Tongue (tissue), 1 donor: ENCODE measurements at regions not wholly inside any gene's neighbourhood (a gene's known extent, or its start where the extent isn't known, plus 50 kb on each side); places are given as distances from the start of the nearest gene placed in this dataset.
"Not testable (repeated sequence)": the region's sequence is repeated elsewhere in the genome, so short reads cannot be mapped to it uniquely, and the experiment has no call there.

Experiments
- DNase-seq: peaks from one replicate; pipeline ENCODE4 v3.0.0-alpha.2; 2015

DNA sequence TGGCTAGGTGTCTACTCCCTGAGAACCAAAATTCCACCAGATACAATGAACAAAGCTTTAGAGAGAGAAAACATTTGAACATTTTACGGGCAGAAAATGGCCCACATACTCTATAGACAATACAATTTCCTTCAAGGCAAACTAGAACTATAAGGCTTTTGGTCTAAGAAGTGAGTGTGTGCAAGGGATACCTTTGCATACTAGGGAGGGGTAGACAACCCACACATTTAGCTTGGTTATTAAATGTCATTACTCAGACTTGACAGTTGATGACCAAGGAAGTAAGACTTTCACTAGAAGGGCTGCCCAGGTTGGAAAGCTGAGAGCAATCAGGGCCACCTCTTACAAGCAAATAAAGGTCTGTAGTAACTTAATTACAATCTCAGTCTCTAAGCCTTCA lies 64.0 kb upstream of the PLEKHM1 start:
- not testable (repeated sequence) for DNase-seq

DNA sequence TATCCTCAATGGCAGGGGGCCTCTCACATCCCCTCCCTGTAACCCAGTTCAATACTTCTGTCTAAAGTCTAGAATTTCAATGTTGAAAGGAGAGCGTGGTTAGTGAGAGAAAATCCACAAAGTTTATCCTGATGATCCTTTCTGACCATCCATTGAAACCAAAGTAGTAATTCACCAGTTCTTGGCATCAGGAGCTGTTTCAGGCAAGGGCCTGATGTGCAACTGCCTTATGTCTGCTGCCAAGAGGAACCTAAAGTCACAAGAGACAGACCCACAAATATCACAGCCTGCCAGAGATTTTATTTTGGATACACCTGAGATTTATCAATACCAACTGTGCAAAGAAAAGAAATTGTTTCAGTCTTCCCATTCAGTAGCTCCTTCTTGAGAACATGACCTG lies 68.3 kb upstream of the PLEKHM1 start:
- DNase-seq, result not testable (repeated sequence)

DNA sequence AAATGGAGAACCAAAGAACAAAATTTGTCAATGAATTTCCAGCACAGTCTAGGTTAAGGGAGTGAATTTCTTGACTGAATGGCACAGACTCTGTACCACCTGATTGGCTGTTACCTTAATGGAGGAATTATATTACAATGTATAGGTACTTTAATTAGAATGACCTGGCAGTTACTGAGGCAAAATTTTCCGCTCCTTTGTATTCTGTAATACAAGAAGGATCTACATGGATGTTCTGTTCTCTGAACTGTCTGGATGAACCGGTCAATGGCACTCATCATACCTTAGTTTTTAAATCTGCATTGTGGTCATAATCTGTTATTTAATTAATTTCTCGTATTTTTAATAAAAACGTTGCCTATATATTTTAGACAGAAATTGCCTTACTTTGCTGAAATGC lies 72.3 kb upstream of the PLEKHM1 start:
- not testable (repeated sequence) for DNase-seq

DNA sequence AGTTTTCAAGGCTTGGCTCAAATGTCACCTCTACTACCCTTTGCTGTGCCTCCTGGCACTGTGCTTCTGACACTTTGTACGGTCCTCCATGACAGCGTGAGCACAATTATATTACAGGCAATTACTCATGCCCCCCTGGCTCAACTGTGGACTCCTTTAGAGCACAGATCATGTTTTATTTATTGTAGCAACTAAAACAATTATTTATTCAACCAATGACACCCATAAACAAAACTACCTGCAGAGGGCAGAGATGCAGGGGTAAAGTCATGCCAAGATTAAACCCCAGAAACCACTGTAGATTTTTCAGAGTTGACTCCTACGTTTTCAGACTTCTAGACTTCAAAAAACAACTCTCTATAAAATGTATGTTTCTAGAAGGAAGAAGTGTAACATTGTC lies 72.8 kb upstream of the PLEKHM1 start:
- DNase-seq, result not testable (repeated sequence)

DNA sequence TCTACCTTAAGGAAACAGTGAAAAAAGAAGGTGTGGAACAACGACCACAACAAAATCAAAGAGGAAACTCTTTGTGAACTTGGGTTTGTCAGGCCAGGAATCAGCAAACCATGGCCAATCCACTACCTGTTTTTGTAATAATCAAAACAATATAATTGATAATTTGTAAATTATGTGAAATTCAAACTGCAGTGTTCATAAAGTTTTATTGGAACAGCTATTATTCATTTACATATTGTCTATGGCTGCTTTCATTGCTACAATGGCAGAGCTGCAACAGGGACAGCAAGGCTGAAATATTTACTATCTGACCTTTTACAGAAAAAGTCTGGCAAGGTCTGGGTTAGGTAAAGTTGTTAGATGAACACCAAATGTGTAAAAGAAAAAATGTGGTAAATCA lies 77.8 kb upstream of the PLEKHM1 start:
- DNase-seq, result not testable (repeated sequence)

DNA sequence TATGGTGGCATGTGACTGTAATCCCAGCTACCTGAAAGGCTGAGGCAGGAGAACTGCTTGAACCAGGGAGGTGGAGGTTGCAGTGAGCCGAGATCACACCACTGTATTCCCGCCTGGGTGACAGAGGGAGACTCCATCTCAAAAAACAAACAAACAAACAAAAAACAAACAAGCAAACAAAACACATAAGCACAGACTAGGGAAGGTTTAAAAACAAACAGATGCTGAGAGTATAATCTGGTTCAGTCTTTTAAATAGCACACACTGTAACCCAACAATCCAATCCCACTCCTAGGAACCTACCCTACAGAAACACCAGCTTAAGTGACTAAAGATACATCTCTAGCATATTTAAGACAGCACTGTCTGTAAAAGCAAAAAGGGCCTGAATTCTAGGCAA lies 82.8 kb upstream of the PLEKHM1 start:
- DNase-seq, result not testable (repeated sequence)

DNA sequence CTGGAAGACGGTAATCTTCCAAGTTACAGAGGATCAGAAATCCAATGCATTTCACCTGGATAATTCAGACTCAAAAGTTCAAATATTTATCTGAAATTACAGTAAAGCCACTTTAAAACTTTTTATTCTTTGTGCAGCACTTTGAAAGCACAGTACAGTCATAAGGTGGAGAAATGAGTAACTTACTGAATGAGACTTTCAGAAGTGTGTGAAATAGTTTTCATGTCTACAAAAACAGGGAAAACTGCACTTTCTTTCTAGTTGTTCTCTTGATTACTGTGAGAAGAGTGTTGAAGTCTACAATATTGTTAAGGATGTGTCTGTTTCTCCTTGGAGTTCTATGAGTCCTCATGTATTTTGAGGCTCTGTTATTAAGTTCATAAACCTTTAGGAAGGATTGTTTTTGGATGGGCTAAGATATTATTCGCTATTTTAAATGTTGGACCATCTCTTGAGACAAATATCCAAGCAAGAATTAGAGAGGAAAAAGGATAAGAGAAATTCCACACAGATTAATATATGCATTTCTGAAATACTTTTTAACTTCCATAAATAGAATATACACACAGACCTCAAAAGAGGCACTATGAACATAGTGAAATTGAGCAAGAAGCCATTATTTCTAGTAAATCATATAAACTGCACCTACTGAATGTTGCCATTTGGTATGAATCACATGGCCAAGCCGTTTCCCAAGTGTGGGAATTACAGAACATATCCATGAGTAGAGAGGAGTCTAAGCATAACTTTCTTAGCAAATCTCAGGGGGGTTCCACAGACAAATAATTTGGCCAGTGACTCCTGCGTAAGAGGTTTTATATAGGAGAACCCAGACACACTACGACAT lies 83.6 kb upstream of the PLEKHM1 start:
- DNase-seq, result no peak

DNA sequence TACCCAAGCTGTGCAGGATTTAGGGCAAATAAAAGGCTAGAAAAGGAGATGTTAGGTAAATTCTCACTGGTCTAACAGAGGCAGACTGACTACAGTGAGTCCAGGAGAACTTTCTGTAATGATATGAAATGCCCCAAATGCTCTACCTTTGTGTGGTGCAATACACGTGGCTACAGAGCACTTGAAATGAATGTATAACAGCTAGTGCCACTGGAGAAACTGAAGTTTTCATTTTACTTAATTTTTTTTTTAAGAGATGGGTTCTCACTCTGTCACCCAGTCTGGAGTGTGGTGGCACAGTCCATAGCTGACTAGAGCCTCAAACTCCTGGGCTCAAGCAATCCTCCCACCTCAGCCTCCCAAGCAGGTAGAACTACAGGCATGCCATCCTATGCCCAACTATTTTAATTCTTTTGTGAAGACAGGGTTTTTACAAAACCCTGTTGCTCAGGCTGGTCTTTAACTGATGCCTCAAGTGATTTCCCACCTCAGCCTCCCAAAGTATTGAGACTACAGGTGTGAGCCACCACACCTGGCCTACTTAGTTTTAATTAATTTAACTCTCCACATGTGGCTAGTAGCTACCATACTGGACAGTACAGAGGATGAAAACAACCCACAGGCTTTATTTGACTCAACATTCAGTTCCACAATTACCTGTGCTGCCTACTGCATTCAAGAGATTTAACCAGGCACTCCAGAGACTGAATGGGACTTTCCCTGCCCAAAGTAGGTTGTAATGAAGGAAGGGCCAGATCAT lies 84.8 kb upstream of the PLEKHM1 start:
- no peak for DNase-seq

DNA sequence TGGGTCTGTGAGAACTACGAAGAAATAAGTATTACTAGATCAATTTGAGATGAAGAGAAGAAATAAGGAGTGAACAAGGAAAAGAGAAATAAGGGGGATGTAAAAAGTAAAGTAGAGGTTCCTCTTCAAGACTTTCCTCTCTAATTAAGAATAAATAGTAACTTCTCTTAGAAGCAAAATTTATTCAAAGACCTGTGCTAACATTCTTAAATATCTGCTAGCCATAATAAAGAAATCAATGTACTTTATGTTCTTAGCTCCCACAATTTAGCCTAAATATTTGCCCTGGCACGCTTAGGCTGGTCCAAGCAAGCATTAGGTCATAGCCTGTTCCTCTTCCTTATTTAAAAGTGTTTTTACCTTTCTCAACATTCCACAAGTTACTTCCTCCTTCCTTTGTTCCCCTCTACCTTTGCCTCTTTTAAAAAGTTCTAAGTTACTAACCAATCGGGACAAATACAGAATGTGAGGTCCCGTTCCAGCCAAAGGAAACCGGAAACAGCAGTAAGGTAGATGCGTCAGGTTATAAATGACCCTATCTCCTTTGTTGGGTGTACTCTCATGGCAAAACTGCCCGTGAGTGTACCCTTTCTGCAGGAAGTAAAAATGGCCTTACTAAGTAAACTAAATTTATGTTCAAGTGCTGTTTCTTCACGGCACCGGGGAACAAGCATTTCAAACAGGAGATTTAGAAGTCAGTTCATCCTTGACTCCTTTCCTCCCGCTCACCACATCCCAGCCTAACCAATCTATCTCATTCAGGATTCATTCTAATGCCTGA lies 86.2 kb upstream of the PLEKHM1 start:
- DNase-seq, result not testable (repeated sequence)

DNA sequence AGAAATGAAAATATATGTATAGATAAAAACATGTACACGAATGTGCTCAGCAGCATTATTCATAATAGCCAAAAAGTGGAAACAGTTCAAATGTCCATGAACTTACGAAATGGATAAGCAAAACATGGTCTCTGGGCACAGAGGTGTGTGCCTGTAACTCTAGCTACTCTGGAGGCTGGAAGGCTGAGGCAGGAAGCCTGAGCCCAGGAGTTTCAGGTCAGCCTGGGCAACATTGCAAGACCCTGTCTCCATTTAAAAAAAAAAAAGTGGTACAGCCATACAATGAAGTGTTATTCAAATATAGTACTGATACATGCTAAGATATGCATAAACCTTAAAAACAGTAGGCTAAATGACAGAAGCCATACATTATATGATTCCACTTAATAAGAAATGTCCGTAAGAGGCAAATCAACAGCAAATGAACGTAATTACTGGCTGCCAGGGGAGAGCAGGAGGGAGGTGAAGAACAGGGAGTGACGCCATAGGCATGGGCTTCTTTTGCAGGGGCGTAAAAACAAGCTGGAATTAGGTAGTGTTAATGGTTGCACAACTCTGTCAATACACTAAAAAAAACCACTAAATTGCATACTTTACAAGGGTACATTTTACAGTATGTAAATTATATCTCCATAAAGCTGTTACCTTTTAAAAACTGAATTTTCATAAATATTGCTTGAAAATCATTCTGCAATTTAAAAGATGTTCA lies 87.2 kb upstream of the PLEKHM1 start:
- DNase-seq, result no peak

DNA sequence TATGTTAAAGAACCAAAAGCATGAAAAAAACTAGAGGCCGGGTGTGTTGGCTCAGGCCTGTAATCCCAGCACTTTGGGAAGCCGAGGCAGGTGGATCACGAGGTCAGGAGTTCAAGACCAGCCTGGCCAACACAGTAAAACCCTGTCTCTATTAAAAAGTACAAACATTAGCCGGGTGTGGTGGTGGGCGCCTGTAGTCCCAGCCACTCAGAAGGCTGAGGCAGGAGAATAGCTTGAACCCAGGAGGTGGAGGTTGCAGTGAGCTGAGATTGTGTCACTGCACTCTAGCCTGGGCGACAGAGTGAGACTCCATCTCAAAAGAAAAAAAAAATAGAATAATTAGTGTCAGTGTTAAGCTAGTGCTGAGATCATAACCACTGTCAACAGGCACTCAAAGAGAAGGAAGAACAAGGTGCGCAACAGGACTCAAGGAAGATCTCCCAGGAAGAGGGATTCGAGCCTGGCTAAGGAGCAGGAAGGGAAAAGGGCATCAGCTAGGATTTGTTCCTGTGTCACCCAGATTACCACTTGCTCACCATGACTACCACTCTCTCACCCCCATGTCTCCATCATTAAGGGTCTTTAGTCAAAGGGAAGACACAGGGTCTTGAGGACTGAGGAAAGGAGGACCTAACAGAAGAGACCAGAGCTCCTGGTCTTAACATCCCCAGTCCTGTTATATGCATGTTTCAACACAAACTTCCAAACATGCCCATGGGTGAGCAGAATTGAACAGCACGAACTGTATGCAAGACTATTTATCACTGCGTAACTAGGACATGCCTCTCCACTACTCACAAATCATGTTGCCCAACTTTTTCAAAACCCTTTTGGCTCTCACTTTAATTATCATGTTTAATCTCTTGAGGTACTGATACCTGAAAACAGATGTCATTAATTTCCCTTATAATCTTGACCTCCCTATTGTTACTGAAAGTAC lies 88.3 kb upstream of the PLEKHM1 start:
- no peak for DNase-seq

DNA sequence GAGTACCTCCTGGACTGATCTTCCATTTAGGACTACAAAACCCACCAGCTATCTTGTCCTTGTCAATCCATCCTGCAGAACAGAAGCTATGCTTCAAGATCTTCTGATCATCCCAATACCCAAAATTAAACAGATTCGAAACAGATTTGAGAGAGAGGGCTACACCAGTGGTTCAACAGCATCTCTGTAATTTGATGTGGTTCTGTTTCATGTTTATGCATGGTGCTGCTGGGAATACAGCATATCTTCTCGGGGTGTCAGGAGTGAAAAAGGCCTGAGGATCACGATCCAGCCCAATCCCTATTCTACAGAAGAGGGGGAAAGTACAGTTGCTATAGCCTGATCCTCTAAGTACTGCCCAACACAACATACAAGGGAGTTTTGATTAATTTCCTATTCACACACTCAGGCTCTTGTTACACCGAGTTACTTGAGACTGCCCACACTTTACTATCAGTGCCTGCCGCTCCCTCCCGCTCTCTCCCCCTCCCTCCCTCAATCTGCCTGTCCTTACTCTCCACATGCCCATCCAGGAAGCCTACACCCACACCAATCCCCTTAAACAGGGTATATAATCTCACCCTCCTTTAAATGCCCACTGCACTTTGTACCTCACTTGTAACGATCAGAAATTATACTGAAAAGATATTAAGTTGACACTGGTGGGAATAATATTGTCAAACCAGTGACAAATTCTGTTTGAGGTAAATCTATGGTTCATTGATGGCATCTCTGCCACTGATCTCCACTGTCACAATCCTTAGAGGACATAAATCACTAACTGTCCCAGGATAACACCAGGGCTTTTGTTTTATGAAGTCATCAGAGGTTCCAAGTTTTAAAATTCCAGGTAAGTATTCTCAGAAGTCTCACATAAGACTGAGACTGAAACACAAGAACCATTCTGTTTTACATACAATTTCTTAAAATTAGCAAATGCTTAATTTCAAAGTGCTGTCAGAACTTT lies 89.3 kb upstream of the PLEKHM1 start:
- no peak for DNase-seq

DNA sequence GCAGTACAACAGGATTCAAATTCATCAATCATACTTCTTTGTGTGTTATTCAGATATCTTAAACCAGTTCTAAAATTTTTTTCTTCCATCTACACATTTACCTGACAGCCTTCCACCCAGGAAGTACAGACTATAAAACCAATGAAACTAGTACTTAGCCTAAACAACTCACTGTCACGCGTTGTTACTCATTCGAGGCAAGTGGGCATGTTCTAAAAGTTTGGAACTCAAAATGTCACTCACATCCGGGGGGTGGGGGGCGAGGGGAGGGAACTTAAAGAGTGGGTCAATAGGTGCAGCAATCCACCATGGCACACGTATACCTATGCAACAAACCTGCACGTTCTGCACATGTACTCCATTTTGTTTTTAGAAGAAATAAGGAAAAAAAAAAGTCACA lies 90.4 kb upstream of the PLEKHM1 start:
- DNase-seq, result no peak

DNA sequence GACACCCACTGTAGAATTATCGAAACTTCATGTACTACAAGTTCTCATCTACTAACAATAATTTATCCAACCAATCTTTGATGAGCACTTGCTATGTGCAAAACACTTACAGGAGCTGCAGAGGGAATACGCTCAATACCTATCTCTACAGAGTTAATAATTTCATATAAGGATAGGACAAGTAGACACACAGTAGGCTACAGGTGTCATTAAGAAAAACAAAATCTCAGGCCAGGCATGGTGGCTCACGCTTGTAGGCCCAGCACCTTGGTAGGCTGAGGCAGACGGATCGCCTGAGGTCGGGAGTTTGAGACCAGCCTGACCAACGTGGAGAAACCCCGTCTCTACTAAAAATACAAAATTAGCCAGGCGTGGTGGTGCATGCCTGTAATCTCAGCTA lies 91.3 kb upstream of the PLEKHM1 start:
- no peak for DNase-seq

DNA sequence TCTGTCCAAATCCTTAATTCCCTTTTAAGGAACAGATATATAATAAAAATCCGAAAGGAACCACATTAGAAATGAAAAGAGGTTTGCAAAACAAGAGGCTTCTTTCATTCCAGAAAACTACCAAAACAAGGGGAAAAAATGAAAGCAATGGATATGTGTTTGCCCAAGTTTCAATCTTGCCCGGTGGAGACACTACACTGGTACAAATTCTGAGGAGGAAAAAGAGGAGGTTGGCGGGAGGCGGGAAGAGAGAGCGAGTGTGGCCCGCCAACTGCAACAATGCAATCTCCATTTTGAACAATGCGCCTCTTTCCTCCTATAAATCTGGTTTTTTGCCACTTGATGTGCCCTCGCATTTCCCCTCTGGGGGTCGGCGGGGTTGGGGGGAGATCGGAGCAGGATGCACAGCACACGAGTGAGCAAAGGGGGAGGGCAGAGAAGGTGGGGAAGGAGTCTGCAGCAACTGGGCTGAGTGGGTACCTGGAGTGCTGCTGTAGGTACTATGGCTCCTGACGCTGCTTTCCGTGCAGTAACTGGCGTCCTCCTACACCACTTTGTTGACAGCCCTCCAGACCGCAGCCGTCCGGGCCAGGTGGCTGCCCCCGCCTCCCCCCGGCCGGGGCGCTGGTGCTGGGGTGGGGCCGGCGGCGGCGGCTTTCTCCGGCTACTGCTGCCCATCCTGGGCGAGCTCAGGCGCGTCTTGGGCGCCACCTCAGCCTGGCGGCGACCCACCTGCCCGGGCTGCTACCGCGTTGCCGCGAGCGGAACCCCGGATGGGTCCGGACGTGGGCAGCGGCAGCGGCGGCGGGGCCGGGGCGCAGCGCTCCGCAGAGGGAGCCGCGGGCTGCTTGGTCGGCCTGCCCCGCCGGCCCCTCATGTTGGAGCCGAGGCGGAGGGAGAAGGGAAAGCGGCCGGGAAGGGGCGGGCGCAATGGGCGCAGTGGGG lies 93.8 kb upstream of the PLEKHM1 start:
- peak; percentile 86 for DNase-seq

DNA sequence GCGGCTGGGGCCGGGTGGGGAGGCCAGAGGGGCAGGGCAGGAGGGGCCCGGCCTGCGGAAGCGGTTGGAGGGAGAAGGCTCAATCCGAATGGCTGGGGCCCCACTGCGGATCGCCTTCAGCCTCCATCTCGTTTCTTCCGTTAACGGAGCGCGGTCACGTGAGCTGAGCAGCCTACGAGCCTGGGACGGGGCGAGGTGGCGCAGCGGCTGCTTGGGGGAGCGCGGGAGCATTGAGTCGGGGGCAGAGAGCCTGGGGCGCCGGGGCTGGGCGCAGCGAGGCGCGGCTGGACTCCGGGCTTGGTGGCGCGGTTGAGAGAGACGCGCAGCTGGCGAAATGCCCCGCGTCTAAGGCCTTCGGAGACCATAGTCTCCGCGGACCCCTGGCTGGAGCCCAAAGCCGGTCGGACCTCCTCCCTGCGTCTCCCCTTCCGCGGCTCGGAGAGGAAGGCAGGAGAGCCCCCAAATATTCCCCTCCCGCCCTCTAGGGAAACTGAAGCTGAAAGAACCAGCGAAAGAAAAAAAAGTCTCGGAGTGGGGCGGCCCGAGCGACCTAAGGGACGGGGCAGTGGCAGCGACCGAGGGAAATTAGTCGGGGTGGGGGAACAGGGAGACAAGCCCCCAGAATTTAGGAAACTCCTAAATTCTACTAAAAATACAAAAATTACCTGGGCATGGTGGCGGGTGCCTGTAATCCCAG lies 94.7 kb upstream of the PLEKHM1 start:
- peak; percentile 95 for DNase-seq

DNA sequence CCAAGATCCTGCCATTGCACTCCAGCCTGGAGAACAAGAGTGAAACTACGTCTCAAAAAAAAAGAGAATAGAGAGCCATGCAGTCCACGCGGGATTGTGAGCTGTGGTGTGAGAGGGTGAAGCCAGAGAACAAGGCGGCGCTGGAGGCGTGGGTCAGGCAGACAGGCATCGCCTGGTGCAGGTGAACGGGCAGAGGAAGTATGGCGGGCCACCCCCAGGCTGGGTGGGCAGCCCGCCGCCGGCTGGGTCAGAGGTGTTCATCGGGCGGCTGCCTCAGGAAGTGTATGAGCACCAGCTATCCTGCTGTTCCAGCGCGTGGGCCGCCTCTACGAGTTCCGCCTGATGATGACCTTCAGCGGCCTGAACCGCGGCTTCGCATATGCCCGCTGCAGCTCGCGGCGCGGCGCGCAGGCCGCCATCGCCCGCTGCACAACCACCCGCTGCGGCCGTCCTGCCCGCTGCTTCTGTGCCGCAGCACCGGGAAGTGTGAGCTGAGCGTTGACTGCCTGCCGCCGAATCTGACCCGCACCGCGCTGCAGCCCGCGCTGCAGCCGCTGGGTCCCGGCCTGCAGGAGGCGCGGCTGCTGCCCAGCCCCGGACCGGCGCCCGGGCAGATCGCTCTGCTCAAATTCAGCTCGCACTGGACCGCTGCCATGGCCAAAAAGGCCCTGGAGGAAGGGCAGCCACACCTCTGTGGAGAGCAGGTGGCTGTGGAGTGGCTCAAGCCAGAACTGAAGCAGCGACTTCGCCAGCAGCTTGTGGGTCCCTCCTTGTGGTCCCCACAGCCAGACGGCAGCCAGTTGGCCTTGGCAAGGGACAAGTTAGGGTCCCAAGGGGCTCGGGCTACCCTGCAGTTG lies 95.5 kb upstream of the PLEKHM1 start:
- DNase-seq, result not testable (repeated sequence)
